WTC11 (cell line): ENCODE measurements at regions not wholly inside any gene's neighbourhood (a gene's known extent, or its start where the extent isn't known, plus 50 kb on each side); places are given as distances from the start of the nearest gene placed in this dataset.

Experiments used
- ATAC-seq: fragments of 200-7000 bp; cut with Tn5 transposase; 2 replicates; pipeline ENCODE4 v1.10.0; 2021; ENCODE audit warnings: mild to moderate bottlenecking, moderate library complexity
- CTCF ChIA-PET: fragments of 300-600 bp; sonication (Branson Sonifier 250); formaldehyde crosslinking; loops from one replicate; lab custom pipeline; 2021; ENCODE audit warnings: antibody characterized with exemption; lab: Charles Lee
- POLR2A ChIA-PET: fragments of 350-600 bp; sonication (Branson Sonifier 250); formaldehyde crosslinking; loops from one replicate; lab custom pipeline; 2021; ENCODE audit warnings: antibody characterized with exemption; lab: Charles Lee
- DNase-seq: peaks from one replicate; pipeline ENCODE4 v3.0.0; 2021; ENCODE audit warnings: low spot score
- H3K27ac Mint-ChIP-seq: 2 replicates; pipeline ENCODE4 v1.8.0; 2021; ENCODE audit warnings: mixed read lengths
- H3K27me3 Mint-ChIP-seq: 2 replicates; pipeline ENCODE4 v1.8.0; 2021; ENCODE audit warnings: low read depth, mild to moderate bottlenecking, moderate library complexity, mixed read lengths
- H3K36me3 Mint-ChIP-seq: 2 replicates; pipeline ENCODE4 v1.8.0; 2021; ENCODE audit warnings: mixed read lengths
- H3K4me1 Mint-ChIP-seq: 2 replicates; pipeline ENCODE4 v1.8.0; 2022; ENCODE audit warnings: mixed read lengths
- H3K4me3 Mint-ChIP-seq: 2 replicates; pipeline ENCODE4 v1.8.0; 2021; ENCODE audit warnings: mild to moderate bottlenecking, moderate library complexity, mixed read lengths
- H3K9me3 Mint-ChIP-seq: 2 replicates; pipeline ENCODE4 v1.8.0; 2021; ENCODE audit warnings: mixed read lengths
- ATF1 ChIP-seq: sonication (generic); formaldehyde crosslinking; IDR thresholded peaks from 2 replicates; pipeline ENCODE4 v1.8.1; 2023; ENCODE audit warnings: mild to moderate bottlenecking, moderate library complexity, missing genetic modification reagents
- CREM ChIP-seq: sonication (generic); formaldehyde crosslinking; IDR thresholded peaks from 2 replicates; pipeline ENCODE4 v1.8.1; 2022; ENCODE audit warnings: mild to moderate bottlenecking, missing genetic modification reagents, moderate library complexity
- CTCF ChIP-seq: fragments of 200-600 bp; IDR thresholded peaks from 2 replicates; pipeline ENCODE4 v1.8.0; 2022; ENCODE audit warnings: antibody characterized with exemption
- ELF4 ChIP-seq: sonication (generic); formaldehyde crosslinking; IDR thresholded peaks from 2 replicates; pipeline ENCODE4 v1.8.1; 2022; ENCODE audit warnings: low read depth, mild to moderate bottlenecking, moderate library complexity, missing genetic modification reagents
- ESRRA ChIP-seq: sonication (generic); formaldehyde crosslinking; IDR thresholded peaks from 2 replicates; pipeline ENCODE4 v1.8.1; 2022; ENCODE audit warnings: mild to moderate bottlenecking, missing genetic modification reagents, borderline replicate concordance
- GTF2I ChIP-seq: fragments of 250-450 bp; sonication (Bioruptor Pico); conservative IDR thresholded peaks from 2 replicates; pipeline ENCODE4 v1.4.0; 2021; ENCODE audit warnings: mild to moderate bottlenecking
- HMGA2 ChIP-seq: fragments of 250-450 bp; sonication (Bioruptor Pico); IDR thresholded peaks from 2 replicates; pipeline ENCODE4 v1.4.0; 2021; ENCODE audit warnings: mild to moderate bottlenecking, moderate library complexity
- MXD4 ChIP-seq: fragments of 250-450 bp; sonication (Bioruptor Pico); IDR thresholded peaks from 2 replicates; pipeline ENCODE4 v1.8.0; 2021; ENCODE audit warnings: mild to moderate bottlenecking, moderate library complexity, borderline replicate concordance
- PRRX2 ChIP-seq: fragments of 250-450 bp; sonication (Bioruptor Pico); IDR thresholded peaks from 2 replicates; pipeline ENCODE4 v1.8.0; 2021; ENCODE audit warnings: mild to moderate bottlenecking
- SOX15 ChIP-seq: fragments of 250-450 bp; sonication (Bioruptor Pico); IDR thresholded peaks from 2 replicates; pipeline ENCODE4 v1.9.0; 2021; ENCODE audit warnings: mild to moderate bottlenecking
- STAT6 ChIP-seq: sonication (generic); formaldehyde crosslinking; conservative IDR thresholded peaks from 2 replicates; pipeline ENCODE4 v1.8.1; 2023; ENCODE audit warnings: mild to moderate bottlenecking, low read depth, missing genetic modification reagents, moderate library complexity
- TEAD4 ChIP-seq: sonication (generic); formaldehyde crosslinking; IDR thresholded peaks from 2 replicates; pipeline ENCODE4 v1.8.0; 2022; ENCODE audit warnings: mild to moderate bottlenecking, missing genetic modification reagents
- ZNF512 ChIP-seq: sonication (generic); formaldehyde crosslinking; IDR thresholded peaks from 2 replicates; pipeline ENCODE4 v1.8.1; 2022; ENCODE audit warnings: missing genetic modification reagents, borderline replicate concordance
- ZNF671 ChIP-seq: fragments of 250-450 bp; sonication (Bioruptor Pico); IDR thresholded peaks from 2 replicates; pipeline ENCODE4 v1.8.0; 2021; ENCODE audit warnings: mild to moderate bottlenecking
- TF ChIP-seq, protein P1 (sequence below): fragments of 250-450 bp; sonication (Bioruptor Pico); conservative IDR thresholded peaks from 2 replicates; pipeline ENCODE4 v1.9.0; 2021; ENCODE audit warnings: mild to moderate bottlenecking
- TF ChIP-seq, protein P2 (sequence below): sonication (generic); formaldehyde crosslinking; IDR thresholded peaks from 2 replicates; pipeline ENCODE4 v1.8.0; 2022; ENCODE audit warnings: mild to moderate bottlenecking, missing genetic modification reagents

DNA sequence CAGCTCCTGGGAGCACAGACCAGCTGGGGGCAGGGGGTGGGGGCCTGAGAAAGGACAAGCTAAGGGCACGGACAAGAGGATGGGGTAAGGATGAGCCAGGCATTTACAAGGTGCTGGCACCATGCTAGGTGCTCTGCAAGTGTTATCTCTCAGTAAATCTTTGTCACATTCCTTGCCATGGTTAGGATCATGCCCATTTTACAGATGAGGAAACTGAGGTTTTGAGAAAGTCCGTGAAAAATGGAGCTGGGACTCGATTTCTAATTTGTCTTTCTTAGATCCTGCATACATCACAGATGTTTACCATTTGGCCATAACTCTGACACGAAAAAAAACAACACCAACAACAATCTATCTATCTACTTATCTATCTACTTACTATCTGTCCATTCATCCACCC, 429.7 kb downstream of the MIAT start:
- ChIA-PET POLR2A (no interaction called here), CTCF (interaction anchor here (0.6 kb wide), 1 partner anchor 715 kb away, joined by 3 read pairs; the partner anchor contains the start of gene MN1)
- no peak for ATAC-seq
- H3K9me3 Mint-ChIP-seq, result no peaks in the 10 kb centered on the region
- no peaks in the 10 kb centered on the region for H3K36me3 Mint-ChIP-seq
- H3K4me1 Mint-ChIP-seq, result peaks cover 23% of the 10 kb centered on the region
- no peak for TF ChIP-seq ESRRA
- TF ChIP-seq, protein P1, sequence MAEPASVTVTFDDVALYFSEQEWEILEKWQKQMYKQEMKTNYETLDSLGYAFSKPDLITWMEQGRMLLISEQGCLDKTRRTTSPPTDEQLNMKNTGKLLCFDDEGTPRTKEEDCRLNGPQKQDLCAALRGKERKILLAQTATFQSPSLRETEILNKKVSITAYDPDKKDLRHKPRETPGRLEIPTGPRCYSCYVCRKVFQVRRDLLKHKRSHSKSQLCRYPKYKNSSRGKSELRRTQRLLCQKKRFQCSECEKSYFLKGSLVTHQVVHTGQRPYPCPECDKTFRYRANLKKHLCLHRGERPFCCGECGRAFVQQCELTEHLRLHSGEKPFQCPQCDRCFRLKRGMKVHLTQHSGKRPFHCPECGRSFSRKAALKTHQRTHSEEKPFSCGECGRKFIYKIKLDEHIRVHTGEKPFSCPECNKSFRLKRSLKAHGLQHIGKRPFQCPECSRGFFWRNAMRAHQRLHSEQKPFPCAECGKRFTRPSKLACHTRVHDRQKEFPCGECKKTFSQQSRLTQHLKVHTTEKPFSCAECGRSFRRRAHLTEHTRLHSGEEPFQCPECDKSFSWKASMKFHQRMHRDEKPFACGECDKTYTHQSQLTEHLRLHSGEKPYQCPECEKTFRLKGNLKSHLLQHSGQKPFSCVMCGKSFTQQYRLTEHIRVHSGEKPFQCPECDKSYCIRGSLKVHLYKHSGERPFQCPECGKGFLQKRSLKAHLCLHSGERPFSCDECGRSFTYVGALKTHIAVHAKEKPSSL (CRISPR knock-in tag), result no peak
- TF ChIP-seq ATF1 (CRISPR knock-in tag), result no peak
- TF ChIP-seq CTCF, result no peak
- TF ChIP-seq MXD4 (CRISPR knock-in tag), result no peak
- TF ChIP-seq ELF4 (CRISPR knock-in tag), result no peak
- no peak for TF ChIP-seq SOX15 (CRISPR knock-in tag)
- no peak for TF ChIP-seq GTF2I (CRISPR knock-in tag)
- TF ChIP-seq ZNF512 (CRISPR knock-in tag), result no peak
- no peak overlapping the region for H3K27ac Mint-ChIP-seq
- DNase-seq, result no peak
- H3K4me3 Mint-ChIP-seq, result no peak overlapping the region
- no peaks in the 10 kb centered on the region; the same call in 1 of the 2 replicates for H3K27me3 Mint-ChIP-seq

DNA sequence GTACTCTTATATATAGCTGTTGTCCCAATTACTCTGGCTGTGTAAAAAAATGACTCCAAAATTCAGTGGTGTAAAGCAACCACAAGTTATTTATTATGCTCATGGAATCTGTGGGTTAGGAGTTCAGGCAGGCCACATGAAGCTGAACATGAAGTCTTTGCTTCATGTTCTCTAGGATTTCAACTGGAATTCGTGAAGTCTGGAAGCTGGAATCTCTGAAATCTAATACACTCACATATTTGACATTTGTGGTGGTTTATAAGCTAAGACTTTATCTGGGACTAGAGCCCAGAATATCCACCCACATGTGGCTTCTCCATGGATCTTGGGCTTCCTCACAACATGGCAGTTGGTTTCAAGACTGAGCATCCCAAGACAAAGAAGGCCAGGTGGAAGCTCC, 430.6 kb downstream of the MIAT start:
- no peak overlapping the region for H3K27ac Mint-ChIP-seq
- DNase-seq (no peak), ATAC-seq (no peak)
- TF ChIP-seq STAT6 (no peak), PRRX2 (CRISPR knock-in tag) (no peak), ZNF671 (no peak), HMGA2 (CRISPR knock-in tag) (no peak), TEAD4 (CRISPR knock-in tag) (no peak), CREM (no peak)
- TF ChIP-seq, protein P2, sequence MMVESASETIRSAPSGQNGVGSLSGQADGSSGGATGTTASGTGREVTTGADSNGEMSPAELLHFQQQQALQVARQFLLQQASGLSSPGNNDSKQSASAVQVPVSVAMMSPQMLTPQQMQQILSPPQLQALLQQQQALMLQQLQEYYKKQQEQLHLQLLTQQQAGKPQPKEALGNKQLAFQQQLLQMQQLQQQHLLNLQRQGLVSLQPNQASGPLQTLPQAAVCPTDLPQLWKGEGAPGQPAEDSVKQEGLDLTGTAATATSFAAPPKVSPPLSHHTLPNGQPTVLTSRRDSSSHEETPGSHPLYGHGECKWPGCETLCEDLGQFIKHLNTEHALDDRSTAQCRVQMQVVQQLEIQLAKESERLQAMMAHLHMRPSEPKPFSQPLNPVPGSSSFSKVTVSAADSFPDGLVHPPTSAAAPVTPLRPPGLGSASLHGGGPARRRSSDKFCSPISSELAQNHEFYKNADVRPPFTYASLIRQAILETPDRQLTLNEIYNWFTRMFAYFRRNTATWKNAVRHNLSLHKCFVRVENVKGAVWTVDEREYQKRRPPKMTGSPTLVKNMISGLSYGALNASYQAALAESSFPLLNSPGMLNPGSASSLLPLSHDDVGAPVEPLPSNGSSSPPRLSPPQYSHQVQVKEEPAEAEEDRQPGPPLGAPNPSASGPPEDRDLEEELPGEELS (CRISPR knock-in tag), result no peak
- H3K4me3 Mint-ChIP-seq, result no peak overlapping the region
- no peaks in the 10 kb centered on the region for H3K36me3 Mint-ChIP-seq
- H3K27me3 Mint-ChIP-seq, result no peaks in the 10 kb centered on the region; the same call in 1 of the 2 replicates
- H3K9me3 Mint-ChIP-seq, result no peaks in the 10 kb centered on the region
- CTCF ChIA-PET, result no interaction called here
- POLR2A ChIA-PET, result no interaction called here
- H3K4me1 Mint-ChIP-seq, result peaks cover 23% of the 10 kb centered on the region
